Lower leg skin (tissue), 3 donors: ENCODE measurements at regions not wholly inside any gene's neighbourhood (a gene's known extent, or its start where the extent isn't known, plus 50 kb on each side); places are given as distances from the start of the nearest gene placed in this dataset.

Experiments used
- POLR2A ChIP-seq, 2 donors: fragments of 450-650 bp; IDR thresholded peaks; one replicate each; pipeline ENCODE4 v1.6.1; 2016 to 2017; ENCODE audit warnings: antibody characterized with exemption in 2 of 2, mild to moderate bottlenecking in 1 of 2, moderate library complexity in 1 of 2
- TF ChIP-seq, protein P1 (sequence below), 3 donors: fragments of 450-650 bp; IDR thresholded peaks; one replicate each; pipeline ENCODE4 v1.5.1; 2016; ENCODE audit warnings: antibody characterized with exemption in 3 of 3, mild to moderate bottlenecking in 3 of 3, moderate library complexity in 2 of 3

DNA sequence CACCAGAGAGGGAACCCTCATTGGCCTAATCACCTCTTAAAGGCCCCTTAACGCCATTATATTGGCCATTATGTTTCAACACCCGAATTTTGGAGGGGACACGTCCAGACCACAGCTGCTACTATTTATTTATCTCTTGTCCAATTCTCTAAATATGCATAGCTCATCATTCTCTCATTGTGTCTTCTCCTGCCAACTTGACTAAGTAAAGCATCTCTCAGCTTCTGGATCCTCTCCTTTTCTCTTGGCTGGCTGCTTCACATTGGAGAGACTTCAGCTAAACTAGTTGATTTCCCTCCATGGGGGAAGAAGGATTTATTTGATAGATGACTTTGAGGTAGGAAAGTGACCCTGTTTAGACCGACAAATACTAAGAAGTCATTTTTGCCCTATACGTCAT is 120.4 kb upstream of the KRR1 start:
- TF ChIP-seq, protein P1, sequence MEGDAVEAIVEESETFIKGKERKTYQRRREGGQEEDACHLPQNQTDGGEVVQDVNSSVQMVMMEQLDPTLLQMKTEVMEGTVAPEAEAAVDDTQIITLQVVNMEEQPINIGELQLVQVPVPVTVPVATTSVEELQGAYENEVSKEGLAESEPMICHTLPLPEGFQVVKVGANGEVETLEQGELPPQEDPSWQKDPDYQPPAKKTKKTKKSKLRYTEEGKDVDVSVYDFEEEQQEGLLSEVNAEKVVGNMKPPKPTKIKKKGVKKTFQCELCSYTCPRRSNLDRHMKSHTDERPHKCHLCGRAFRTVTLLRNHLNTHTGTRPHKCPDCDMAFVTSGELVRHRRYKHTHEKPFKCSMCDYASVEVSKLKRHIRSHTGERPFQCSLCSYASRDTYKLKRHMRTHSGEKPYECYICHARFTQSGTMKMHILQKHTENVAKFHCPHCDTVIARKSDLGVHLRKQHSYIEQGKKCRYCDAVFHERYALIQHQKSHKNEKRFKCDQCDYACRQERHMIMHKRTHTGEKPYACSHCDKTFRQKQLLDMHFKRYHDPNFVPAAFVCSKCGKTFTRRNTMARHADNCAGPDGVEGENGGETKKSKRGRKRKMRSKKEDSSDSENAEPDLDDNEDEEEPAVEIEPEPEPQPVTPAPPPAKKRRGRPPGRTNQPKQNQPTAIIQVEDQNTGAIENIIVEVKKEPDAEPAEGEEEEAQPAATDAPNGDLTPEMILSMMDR (IDR thresholded peaks at IDR 0.05) = no peak
- TF ChIP-seq POLR2A (IDR thresholded peaks at IDR 0.05) = no peak
